ENCODE measurements at regions not wholly inside any gene's neighbourhood (a gene's known extent, or its start where the extent isn't known, plus 50 kb on each side); places are given as distances from the start of the nearest gene placed in this dataset.

GRCh38 chrX:10884246-10884645 lies 226.9 kb upstream of the HCCS start:
- H3K27ac Mint-ChIP-seq = no peak overlapping the region
- no peak overlapping the region for H3K4me3 Mint-ChIP-seq
- no peaks in the 10 kb centered on the region for H3K27me3 Mint-ChIP-seq
- H3K36me3 Mint-ChIP-seq = no peaks in the 10 kb centered on the region
- no peaks in the 10 kb centered on the region for H3K4me1 Mint-ChIP-seq
- H3K9me3 Mint-ChIP-seq = peaks cover 0 to 3% (median 0%) of the 10 kb centered on the region in 3 donors

GRCh38 chrX:10892621-10893225 lies 218.4 kb upstream of the HCCS start:
- no peaks in the 10 kb centered on the region for H3K36me3 Mint-ChIP-seq

GRCh38 chrX:10893366-10893765 lies 217.8 kb upstream of the HCCS start:
- no peak overlapping the region for H3K4me3 Mint-ChIP-seq
- peaks cover 0 to 7% (median 4%) of the 10 kb centered on the region in 3 donors for H3K9me3 Mint-ChIP-seq
- H3K27ac Mint-ChIP-seq = no peak overlapping the region
- H3K36me3 Mint-ChIP-seq = no peaks in the 10 kb centered on the region
- no peaks in the 10 kb centered on the region for H3K27me3 Mint-ChIP-seq
- H3K4me1 Mint-ChIP-seq = no peaks in the 10 kb centered on the region

More at GRCh38 chrX:10892621-10893225, 218.4 kb upstream of the HCCS start:
- H3K4me3 Mint-ChIP-seq = no peak overlapping the region
- H3K27ac Mint-ChIP-seq = no peak overlapping the region
- no peaks in the 10 kb centered on the region for H3K4me1 Mint-ChIP-seq
- H3K9me3 Mint-ChIP-seq = peaks cover 0 to 7% (median 4%) of the 10 kb centered on the region in 3 donors
- no peaks in the 10 kb centered on the region for H3K27me3 Mint-ChIP-seq

GRCh38 chrX:10893976-10894375 lies 217.2 kb upstream of the HCCS start:
- no peak overlapping the region for H3K4me3 Mint-ChIP-seq
- H3K27ac Mint-ChIP-seq = no peak overlapping the region
- no peaks in the 10 kb centered on the region for H3K27me3 Mint-ChIP-seq
- peaks cover 0 to 7% (median 4%) of the 10 kb centered on the region in 3 donors for H3K9me3 Mint-ChIP-seq
- H3K36me3 Mint-ChIP-seq = no peaks in the 10 kb centered on the region
- no peaks in the 10 kb centered on the region for H3K4me1 Mint-ChIP-seq

GRCh38 chrX:10897768-10898167 lies 213.4 kb upstream of the HCCS start:
- H3K4me1 Mint-ChIP-seq = no peaks in the 10 kb centered on the region
- peaks cover 0 to 7% (median 4%) of the 10 kb centered on the region in 3 donors for H3K9me3 Mint-ChIP-seq
- no peak overlapping the region for H3K4me3 Mint-ChIP-seq
- no peaks in the 10 kb centered on the region for H3K36me3 Mint-ChIP-seq
- no peaks in the 10 kb centered on the region for H3K27me3 Mint-ChIP-seq
- no peak overlapping the region for H3K27ac Mint-ChIP-seq

GRCh38 chrX:10900585-10901289 lies 210.4 kb upstream of the HCCS start:
- Mint-ChIP-seq H3K9me3 (peaks cover 0 to 7% (median 6%) of the 10 kb centered on the region in 3 donors), H3K36me3 (no peaks in the 10 kb centered on the region), H3K4me3 (no peak overlapping the region), H3K27ac (no peak overlapping the region), H3K27me3 (no peaks in the 10 kb centered on the region), H3K4me1 (no peaks in the 10 kb centered on the region)

- H3K27me3 Mint-ChIP-seq = no peaks in the 10 kb centered on the region
- H3K4me1 Mint-ChIP-seq = no peaks in the 10 kb centered on the region
- H3K27ac Mint-ChIP-seq = no peak overlapping the region
- peaks cover 0 to 7% (median 6%) of the 10 kb centered on the region in 3 donors for H3K9me3 Mint-ChIP-seq
- no peak overlapping the region for H3K4me3 Mint-ChIP-seq
- H3K36me3 Mint-ChIP-seq = no peaks in the 10 kb centered on the region
Measured at GRCh38 chrX:10901290-10901633, 209.9 kb upstream of the HCCS start.

GRCh38 chrX:10902001-10902400 lies 209.1 kb upstream of the HCCS start:
- H3K27me3 Mint-ChIP-seq = no peaks in the 10 kb centered on the region
- H3K4me1 Mint-ChIP-seq = no peaks in the 10 kb centered on the region
- no peak overlapping the region for H3K4me3 Mint-ChIP-seq
- no peak overlapping the region for H3K27ac Mint-ChIP-seq
- peaks cover 2 to 6% (median 4%) of the 10 kb centered on the region in 3 donors for H3K9me3 Mint-ChIP-seq
- peaks cover 2% of the 10 kb centered on the region for H3K36me3 Mint-ChIP-seq

GRCh38 chrX:10903523-10903922 lies 207.6 kb upstream of the HCCS start:
- Mint-ChIP-seq H3K36me3 (peaks cover 4% of the 10 kb centered on the region), H3K27me3 (no peaks in the 10 kb centered on the region), H3K9me3 (peaks cover 4 to 10% (median 6%) of the 10 kb centered on the region in 3 donors), H3K4me3 (no peak overlapping the region), H3K27ac (peak overlapping the region in 2 of 3 donors; percentile 3), H3K4me1 (no peaks in the 10 kb centered on the region)

GRCh38 chrX:10904220-10904619 lies 206.9 kb upstream of the HCCS start:
- peaks cover 4% of the 10 kb centered on the region for H3K36me3 Mint-ChIP-seq
- H3K4me3 Mint-ChIP-seq = no peak overlapping the region
- no peak overlapping the region for H3K27ac Mint-ChIP-seq
- H3K27me3 Mint-ChIP-seq = no peaks in the 10 kb centered on the region
- H3K4me1 Mint-ChIP-seq = no peaks in the 10 kb centered on the region
- H3K9me3 Mint-ChIP-seq = peaks cover 4 to 10% (median 6%) of the 10 kb centered on the region in 3 donors

- Mint-ChIP-seq H3K36me3 (peaks cover 4% of the 10 kb centered on the region), H3K9me3 (peaks cover 4 to 10% (median 6%) of the 10 kb centered on the region in 3 donors), H3K27me3 (no peaks in the 10 kb centered on the region), H3K27ac (no peak overlapping the region), H3K4me1 (no peaks in the 10 kb centered on the region), H3K4me3 (no peak overlapping the region)
Measured at GRCh38 chrX:10906866-10907265, 204.3 kb upstream of the HCCS start.

- Mint-ChIP-seq H3K9me3 (peaks cover 2 to 12% (median 5%) of the 10 kb centered on the region in 3 donors), H3K27me3 (no peaks in the 10 kb centered on the region), H3K27ac (no peak overlapping the region), H3K36me3 (no peaks in the 10 kb centered on the region), H3K4me1 (no peaks in the 10 kb centered on the region), H3K4me3 (no peak overlapping the region)
Measured at GRCh38 chrX:10922159-10922558, 189.0 kb upstream of the HCCS start.

- Mint-ChIP-seq H3K27ac (no peak overlapping the region), H3K27me3 (no peaks in the 10 kb centered on the region), H3K4me3 (no peak overlapping the region), H3K9me3 (peaks cover 2 to 12% (median 5%) of the 10 kb centered on the region in 3 donors), H3K4me1 (no peaks in the 10 kb centered on the region), H3K36me3 (no peaks in the 10 kb centered on the region)
Measured at GRCh38 chrX:10922835-10923234, 188.3 kb upstream of the HCCS start.

- Mint-ChIP-seq H3K27me3 (no peaks in the 10 kb centered on the region), H3K9me3 (peaks cover 5 to 15% (median 7%) of the 10 kb centered on the region in 3 donors), H3K4me3 (no peak overlapping the region), H3K27ac (no peak overlapping the region), H3K36me3 (no peaks in the 10 kb centered on the region), H3K4me1 (no peaks in the 10 kb centered on the region)
Measured at GRCh38 chrX:10923466-10923865, 187.7 kb upstream of the HCCS start.

GRCh38 chrX:10926404-10926803 lies 184.7 kb upstream of the HCCS start:
- peaks cover 0 to 2% (median 0%) of the 10 kb centered on the region in 3 donors for H3K4me1 Mint-ChIP-seq
- peaks cover 5 to 15% (median 9%) of the 10 kb centered on the region in 3 donors for H3K9me3 Mint-ChIP-seq
- H3K27ac Mint-ChIP-seq = no peak overlapping the region
- no peaks in the 10 kb centered on the region for H3K36me3 Mint-ChIP-seq
- no peaks in the 10 kb centered on the region for H3K27me3 Mint-ChIP-seq
- no peak overlapping the region for H3K4me3 Mint-ChIP-seq

GRCh38 chrX:10926891-10927290 lies 184.2 kb upstream of the HCCS start:
- peaks cover 0 to 2% (median 0%) of the 10 kb centered on the region in 3 donors for H3K4me1 Mint-ChIP-seq
- H3K9me3 Mint-ChIP-seq = peaks cover 5 to 13% (median 9%) of the 10 kb centered on the region in 3 donors
- no peak overlapping the region for H3K4me3 Mint-ChIP-seq
- no peak overlapping the region for H3K27ac Mint-ChIP-seq
- H3K36me3 Mint-ChIP-seq = no peaks in the 10 kb centered on the region
- no peaks in the 10 kb centered on the region for H3K27me3 Mint-ChIP-seq
